Stomach (tissue), 8 donors: ENCODE measurements at regions not wholly inside any gene's neighbourhood (a gene's known extent, or its start where the extent isn't known, plus 50 kb on each side); places are given as distances from the start of the nearest gene placed in this dataset.

Experiments
- DNase-seq, 2 donors: peaks; one replicate each; pipeline versions ENCODE4 v3.0.0 to v3.0.0-alpha.2; 2013 to 2019
- H3K27ac ChIP-seq, 5 donors: fragments of 200-600 bp in 4 of 5; sonication (generic) in 4 of 5; one replicate each; pipeline ENCODE4 v1.5.1; 2013 to 2019; ENCODE audit warnings: mild to moderate bottlenecking in 1 of 5, moderate library complexity in 1 of 5
- H3K27me3 ChIP-seq, 3 donors: fragments of 200-600 bp; sonication (generic); one replicate each; pipeline ENCODE4 v1.5.1; 2017 to 2019; ENCODE audit warnings: mixed run types in 1 of 3
- H3K36me3 ChIP-seq, 4 donors: fragments of 200-600 bp; sonication (generic); 1 replicate in 3 of 4; 2 replicates in 1 of 4; pipeline ENCODE4 v1.5.1; 2016 to 2019
- H3K4me1 ChIP-seq, 4 donors: fragments of 200-600 bp; sonication (generic); one replicate each; pipeline ENCODE4 v1.5.1; 2016 to 2019
- H3K4me3 ChIP-seq, 4 donors: fragments of 200-600 bp; sonication (generic) in 3 of 4; one replicate each; pipeline ENCODE4 v1.5.1; 2016 to 2019; ENCODE audit warnings: mild to moderate bottlenecking in 1 of 4
- H3K9me3 ChIP-seq, 4 donors: fragments of 200-600 bp; sonication (generic); one replicate each; pipeline ENCODE4 v1.5.1; 2016 to 2019
- EP300 ChIP-seq: sonication (generic); formaldehyde crosslinking; IDR thresholded peaks from one replicate; pipeline ENCODE4 v1.6.1; 2017; ENCODE audit warnings: antibody characterized with exemption
- POLR2A ChIP-seq, 4 donors: fragments of 450-650 bp; IDR thresholded peaks; one replicate each; pipeline ENCODE4 v1.6.1; 2016; ENCODE audit warnings: antibody characterized with exemption in 4 of 4, control low read depth in 2 of 4, mild to moderate bottlenecking in 1 of 4, moderate library complexity in 1 of 4
- POLR2AphosphoS5 ChIP-seq, 3 donors: sonication (generic); formaldehyde crosslinking; IDR thresholded peaks; one replicate each; pipeline ENCODE4 v1.6.1; 2016; ENCODE audit warnings: antibody characterized with exemption in 3 of 3
- WGBS, 5 donors: extraction: QIAGEN DNeasy Blood & Tissue Kit in 3 of 5; methylation state at CpG; one replicate each; pipeline versions ENCODE4 v1.1.5 to v1.1.7; 2013 to 2018; 5-methylcytosine and 5-hydroxymethylcytosine counted together
- intact Hi-C: fragments of 100-400 bp; cut with DNase I; formaldehyde crosslinking; loops from one replicate; pipeline ENCODE4 v1.15.1; 2023; ENCODE audit warnings: low total_unique reads
- TF ChIP-seq, protein P1 (sequence below), 7 experiments: fragments of 450-650 bp in 4 of 7; fragments of 200-600 bp in 3 of 7; sonication (generic) in 3 of 7; IDR thresholded peaks; one replicate each; pipeline ENCODE4 v1.5.1; 2016 to 2019; ENCODE audit warnings: antibody characterized with exemption in 7 of 7, control low read depth in 2 of 7, mild to moderate bottlenecking in 1 of 7
- donor health status: healthy with polysubstance abuse.
- donor health status: Bipolar disorder and iron deficiency.
- donor health status: healthy.

DNA sequence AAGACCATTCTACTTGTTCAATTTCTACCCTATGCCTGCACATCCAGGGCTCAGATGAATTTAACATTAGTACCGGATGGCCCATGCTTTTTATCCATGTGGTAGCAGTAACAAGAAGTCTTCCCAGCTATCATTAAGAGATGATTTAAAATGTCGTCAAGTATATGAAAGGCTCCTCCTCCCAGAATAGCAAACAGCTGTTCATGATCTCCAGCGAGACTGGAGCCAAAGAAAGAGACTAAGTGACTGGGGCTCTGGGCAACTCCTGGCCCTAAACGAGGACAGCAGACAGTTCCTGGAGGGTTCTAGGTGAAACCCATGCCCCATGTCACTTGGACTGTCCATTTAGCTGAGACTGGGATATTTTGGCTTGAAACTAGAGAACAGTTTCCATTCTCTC is 160.8 kb downstream of the CDC5L start:
- Histone ChIP-seq H3K27ac (no peak overlapping the region), H3K9me3 (no peaks in the 10 kb centered on the region), H3K4me1 (no peaks in the 10 kb centered on the region), H3K27me3 (no peaks in the 10 kb centered on the region), H3K4me3 (no peak overlapping the region), H3K36me3 (no peaks in the 10 kb centered on the region)
- TF ChIP-seq EP300 (no peak), POLR2A (IDR thresholded peaks at IDR 0.05) (no peak), POLR2AphosphoS5 (IDR thresholded peaks at IDR 0.05) (no peak)
- TF ChIP-seq, protein P1, sequence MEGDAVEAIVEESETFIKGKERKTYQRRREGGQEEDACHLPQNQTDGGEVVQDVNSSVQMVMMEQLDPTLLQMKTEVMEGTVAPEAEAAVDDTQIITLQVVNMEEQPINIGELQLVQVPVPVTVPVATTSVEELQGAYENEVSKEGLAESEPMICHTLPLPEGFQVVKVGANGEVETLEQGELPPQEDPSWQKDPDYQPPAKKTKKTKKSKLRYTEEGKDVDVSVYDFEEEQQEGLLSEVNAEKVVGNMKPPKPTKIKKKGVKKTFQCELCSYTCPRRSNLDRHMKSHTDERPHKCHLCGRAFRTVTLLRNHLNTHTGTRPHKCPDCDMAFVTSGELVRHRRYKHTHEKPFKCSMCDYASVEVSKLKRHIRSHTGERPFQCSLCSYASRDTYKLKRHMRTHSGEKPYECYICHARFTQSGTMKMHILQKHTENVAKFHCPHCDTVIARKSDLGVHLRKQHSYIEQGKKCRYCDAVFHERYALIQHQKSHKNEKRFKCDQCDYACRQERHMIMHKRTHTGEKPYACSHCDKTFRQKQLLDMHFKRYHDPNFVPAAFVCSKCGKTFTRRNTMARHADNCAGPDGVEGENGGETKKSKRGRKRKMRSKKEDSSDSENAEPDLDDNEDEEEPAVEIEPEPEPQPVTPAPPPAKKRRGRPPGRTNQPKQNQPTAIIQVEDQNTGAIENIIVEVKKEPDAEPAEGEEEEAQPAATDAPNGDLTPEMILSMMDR (IDR thresholded peaks at IDR 0.05) = no peak
- no peak for DNase-seq
- WGBS, 5 donors = 72 to 81% (median 78%) methylated on average over 4 of the region's 4 CpGs
- intact Hi-C loops = no loop called here

DNA sequence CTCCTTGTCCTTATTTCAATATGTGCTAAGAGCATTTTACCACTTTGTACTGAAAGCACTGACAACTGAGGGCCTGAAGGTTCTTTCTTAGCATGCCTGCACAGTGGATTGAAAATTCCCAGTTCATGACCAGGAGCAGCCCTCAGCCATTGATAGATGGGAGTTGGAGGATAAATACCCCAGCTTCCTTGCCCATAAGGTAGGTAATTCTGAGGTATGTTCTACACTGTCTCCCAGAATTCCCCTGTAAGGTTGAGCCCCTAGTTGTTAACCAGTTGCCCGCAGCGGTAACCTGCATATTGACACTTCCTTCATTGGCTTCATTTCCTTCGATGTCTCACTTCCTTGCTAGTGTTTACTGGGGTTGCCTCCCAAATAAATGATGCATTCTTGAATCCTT is 162.0 kb downstream of the CDC5L start:
- no peak overlapping the region for H3K27ac ChIP-seq
- no peak overlapping the region for H3K4me3 ChIP-seq
- 83 to 97% (median 94%) methylated on average over 3 of the region's 3 CpGs for WGBS, 5 donors
- H3K36me3 ChIP-seq = no peaks in the 10 kb centered on the region
- TF ChIP-seq POLR2A (IDR thresholded peaks at IDR 0.05) (no peak), EP300 (no peak), POLR2AphosphoS5 (IDR thresholded peaks at IDR 0.05) (no peak)
- TF ChIP-seq, protein P1 (IDR thresholded peaks at IDR 0.05) = no peak
- H3K9me3 ChIP-seq = no peaks in the 10 kb centered on the region
- intact Hi-C loops = no loop called here
- H3K27me3 ChIP-seq = no peaks in the 10 kb centered on the region
- no peak for DNase-seq
- H3K4me1 ChIP-seq = no peaks in the 10 kb centered on the region

DNA sequence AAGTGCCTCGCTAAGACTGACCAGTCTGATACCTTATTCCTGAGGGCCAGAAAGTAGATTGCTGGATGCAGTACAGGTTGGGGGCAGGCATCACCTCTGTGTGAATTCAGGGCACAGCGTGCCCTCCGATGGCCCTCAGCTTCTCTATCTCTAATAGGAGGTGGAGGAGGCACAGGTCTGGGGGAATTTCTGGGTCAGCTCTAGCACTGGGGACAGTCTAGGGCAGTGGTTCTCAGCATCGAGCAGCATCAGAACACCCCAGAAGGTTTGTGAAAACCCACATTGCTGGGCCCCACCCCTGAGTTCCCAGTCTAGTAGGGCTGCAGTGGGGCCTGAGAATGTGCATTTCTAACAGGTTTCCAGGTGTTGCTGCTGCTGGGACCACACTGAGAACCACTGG is 166.7 kb downstream of the CDC5L start:
- H3K4me3 ChIP-seq = no peak overlapping the region
- 90 to 96% (median 93%) methylated on average over 4 of the region's 4 CpGs for WGBS, 5 donors
- intact Hi-C loops = no loop called here
- H3K36me3 ChIP-seq = no peaks in the 10 kb centered on the region
- no peaks in the 10 kb centered on the region for H3K9me3 ChIP-seq
- no peaks in the 10 kb centered on the region for H3K27me3 ChIP-seq
- DNase-seq = no peak
- peaks cover 0 to 13% (median 4%) of the 10 kb centered on the region in 4 donors for H3K4me1 ChIP-seq
- no peak for TF ChIP-seq POLR2A (IDR thresholded peaks at IDR 0.05)
- no peak for TF ChIP-seq POLR2AphosphoS5 (IDR thresholded peaks at IDR 0.05)
- no peak for TF ChIP-seq EP300
- TF ChIP-seq, protein P1 (IDR thresholded peaks at IDR 0.05) = no peak
- H3K27ac ChIP-seq = no peak overlapping the region

DNA sequence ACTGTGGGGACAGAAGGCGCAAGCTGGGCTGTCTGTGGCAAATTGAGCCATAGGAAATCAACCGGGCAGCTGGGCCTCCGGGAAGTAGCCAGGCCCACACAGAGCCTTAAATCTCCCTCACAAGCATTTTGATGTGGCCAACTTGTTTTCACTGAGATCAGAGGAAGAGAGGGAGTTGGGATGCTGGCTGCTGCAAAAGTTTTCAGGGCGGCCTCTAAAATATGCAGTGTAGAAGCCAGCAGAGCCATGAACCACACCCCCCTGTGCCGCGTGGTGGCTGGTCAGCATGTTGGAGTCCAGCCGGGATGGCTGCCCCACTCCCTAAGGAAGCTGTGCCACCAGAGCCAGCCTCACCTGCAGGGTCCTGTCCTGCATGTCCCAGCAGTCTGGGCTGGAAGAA is 167.4 kb downstream of the CDC5L start:
- Histone ChIP-seq H3K27me3 (no peaks in the 10 kb centered on the region), H3K4me3 (no peak overlapping the region), H3K36me3 (no peaks in the 10 kb centered on the region), H3K4me1 (peaks cover 0 to 18% (median 4%) of the 10 kb centered on the region in 4 donors), H3K9me3 (no peaks in the 10 kb centered on the region), H3K27ac (no peak overlapping the region)
- 77 to 88% (median 85%) methylated on average over 5 to 7 of the region's 7 CpGs for WGBS, 5 donors
- intact Hi-C loops = no loop called here
- DNase-seq = no peak
- TF ChIP-seq POLR2A (IDR thresholded peaks at IDR 0.05) = no peak
- TF ChIP-seq POLR2AphosphoS5 (IDR thresholded peaks at IDR 0.05) = no peak
- no peak for TF ChIP-seq EP300
- TF ChIP-seq, protein P1 (IDR thresholded peaks at IDR 0.05) = no peak
